PC-3 (cell line): ENCODE measurements at regions not wholly inside any gene's neighbourhood (a gene's known extent, or its start where the extent isn't known, plus 50 kb on each side); places are given as distances from the start of the nearest gene placed in this dataset.

Experiments
- ATAC-seq: fragments of 200-7000 bp; cut with Tn5 transposase; 2 replicates; pipeline ENCODE4 v1.9.1; 2020; ENCODE audit warnings: mild to moderate bottlenecking, moderate library complexity
- BruUV-seq: library from RNA; stranded (reverse); fragments of 400-500 nt; replicated peaks from 2 replicates; lab custom pipeline; 2021; lab: Mats Ljungman, UMichigan
- CTCF ChIA-PET: fragments of 300-600 bp; sonication (Branson Sonifier 250); formaldehyde crosslinking; loops from one replicate; lab custom pipeline; 2022; ENCODE audit warnings: antibody characterized with exemption; lab: Charles Lee
- POLR2A ChIA-PET: fragments of 300-600 bp; sonication (Branson Sonifier 250); formaldehyde crosslinking; loops from one replicate; lab custom pipeline; 2022; ENCODE audit warnings: antibody characterized with exemption; ENCODE audit not compliant: unreplicated experiment; lab: Charles Lee
- DNase-seq: peaks from one replicate; pipeline ENCODE4 v3.0.0-alpha.2; 2015
- H2AFZ ChIP-seq: fragments of 300-600 bp; sonication (generic); 2 replicates; pipeline ENCODE4 v1.6.0; 2016; ENCODE audit warnings: antibody characterized with exemption, low read length
- H3F3A ChIP-seq: fragments of 300-600 bp; sonication (generic); one replicate; pipeline ENCODE4 v1.6.0; 2017; ENCODE audit warnings: antibody characterized with exemption, low read length, control low read depth, mild to moderate bottlenecking; ENCODE audit not compliant: unreplicated experiment
- H3K27ac ChIP-seq: fragments of 300-600 bp; sonication (generic); 2 replicates; pipeline ENCODE4 v1.5.1; 2016; ENCODE audit warnings: mild to moderate bottlenecking, low read length
- H3K27me3 ChIP-seq: fragments of 300-600 bp; sonication (generic); 2 replicates; pipeline ENCODE4 v1.6.1; 2016; ENCODE audit warnings: low read length, mixed read lengths
- H3K36me3 ChIP-seq: fragments of 300-600 bp; sonication (generic); 2 replicates; pipeline ENCODE4 v1.6.1; 2016; ENCODE audit warnings: low read depth, mixed run types, low read length, mixed read lengths
- H3K4me1 ChIP-seq: fragments of 300-600 bp; sonication (generic); 2 replicates; pipeline ENCODE4 v1.5.1; 2016; ENCODE audit warnings: low read length; ENCODE audit not compliant: insufficient read depth
- H3K4me2 ChIP-seq: fragments of 300-600 bp; sonication (generic); 2 replicates; pipeline ENCODE4 v1.6.0; 2016; ENCODE audit warnings: low read length
- H3K4me3 ChIP-seq: fragments of 300-600 bp; sonication (generic); 2 replicates; pipeline ENCODE4 v1.5.1; 2016; ENCODE audit warnings: mild to moderate bottlenecking, low read length, mixed read lengths
- H3K79me2 ChIP-seq: fragments of 300-600 bp; sonication (generic); 2 replicates; pipeline ENCODE4 v1.6.1; 2017; ENCODE audit warnings: low read length, mixed read lengths
- H3K9ac ChIP-seq: fragments of 300-600 bp; sonication (generic); 2 replicates; pipeline ENCODE4 v1.6.0; 2016; ENCODE audit warnings: mild to moderate bottlenecking, low read length
- H3K9me2 ChIP-seq: fragments of 300-600 bp; sonication (generic); replicated peaks from 2 replicates; pipeline ENCODE4 v1.6.1; 2016; ENCODE audit warnings: mixed run types, low read length, mixed read lengths
- H3K9me3 ChIP-seq: fragments of 300-600 bp; sonication (generic); 2 replicates; pipeline ENCODE4 v1.6.1; 2016; ENCODE audit warnings: low read length, mixed read lengths
- H4K20me1 ChIP-seq: fragments of 300-600 bp; sonication (generic); 2 replicates; pipeline ENCODE4 v1.6.1; 2016; ENCODE audit warnings: low read length, mixed read lengths
- CTCF ChIP-seq: fragments of 300-600 bp; sonication (generic); conservative IDR thresholded peaks from 2 replicates; pipeline ENCODE4 v1.5.1; 2017; ENCODE audit warnings: antibody characterized with exemption, low read depth, mild to moderate bottlenecking, low read length
- EZH2 ChIP-seq: fragments of 300-600 bp; sonication (generic); IDR thresholded peaks from one replicate; pipeline ENCODE4 v1.6.1; 2017; ENCODE audit warnings: antibody characterized with exemption, mild to moderate bottlenecking, low read length; ENCODE audit not compliant: unreplicated experiment
- EZH2phosphoT487 ChIP-seq: fragments of 300-600 bp; sonication (generic); IDR thresholded peaks from 2 replicates; pipeline ENCODE4 v1.6.1; 2018; ENCODE audit warnings: mild to moderate bottlenecking, antibody characterized with exemption, low read length, borderline replicate concordance
- intact Hi-C: fragments of 100-400 bp; cut with micrococcal nuclease; formaldehyde crosslinking; loops from 2 replicates; pipeline ENCODE4 v1.9.0; 2023

GRCh38 chr3:99578339-99578970 lies 59.9 kb upstream of the COL8A1 start:
- DNase-seq (no peak), ATAC-seq (no peak)
- CTCF ChIA-PET, result no interaction called here
- no peaks in the 10 kb centered on the region for H3K36me3 ChIP-seq
- no peak overlapping the region for H3K9ac ChIP-seq
- H3K4me2 ChIP-seq, result no peak overlapping the region
- no peaks in the 10 kb centered on the region for H3K9me2 ChIP-seq
- TF ChIP-seq EZH2phosphoT487 (no peak), EZH2 (no peak), CTCF (no peak)
- BruUV-seq, result no TSS peak
- intact Hi-C loops, result no loop called here
- H3K27me3 ChIP-seq, result no peaks in the 10 kb centered on the region
- H3K4me3 ChIP-seq, result no peak overlapping the region
- H3K79me2 ChIP-seq, result no peaks in the 10 kb centered on the region
- H2AFZ ChIP-seq, result no peak overlapping the region
- no peaks in the 10 kb centered on the region for H3K9me3 ChIP-seq
- POLR2A ChIA-PET, result no interaction called here
- H3K27ac ChIP-seq, result no peak overlapping the region
- H3K4me1 ChIP-seq, result no peaks in the 10 kb centered on the region
- no peaks in the 10 kb centered on the region for H3F3A ChIP-seq
- no peaks in the 10 kb centered on the region for H4K20me1 ChIP-seq

GRCh38 chr3:99576904-99577559 lies 61.4 kb upstream of the COL8A1 start:
- Histone ChIP-seq H3K27me3 (no peaks in the 10 kb centered on the region), H3K27ac (no peak overlapping the region), H4K20me1 (no peaks in the 10 kb centered on the region), H3K79me2 (no peaks in the 10 kb centered on the region), H3K9ac (no peak overlapping the region), H3K36me3 (no peaks in the 10 kb centered on the region), H3K4me3 (no peak overlapping the region), H3K9me3 (no peaks in the 10 kb centered on the region), H3K9me2 (no peaks in the 10 kb centered on the region), H3F3A (no peaks in the 10 kb centered on the region), H3K4me2 (no peak overlapping the region), H3K4me1 (no peaks in the 10 kb centered on the region), H2AFZ (no peak overlapping the region)
- POLR2A ChIA-PET, result no interaction called here
- DNase-seq, result no peak
- ATAC-seq, result no peak
- BruUV-seq, result no TSS peak
- TF ChIP-seq EZH2 (no peak), EZH2phosphoT487 (no peak), CTCF (no peak)
- CTCF ChIA-PET, result no interaction called here
- intact Hi-C loops, result no loop called here

GRCh38 chr3:99575683-99576082 lies 62.7 kb upstream of the COL8A1 start:
- BruUV-seq, result no TSS peak
- ATAC-seq, result no peak
- Histone ChIP-seq H3K36me3 (no peaks in the 10 kb centered on the region), H3K4me3 (no peak overlapping the region), H3K9me2 (no peaks in the 10 kb centered on the region), H2AFZ (no peak overlapping the region), H3K27ac (no peak overlapping the region), H3K9me3 (no peaks in the 10 kb centered on the region), H4K20me1 (no peaks in the 10 kb centered on the region), H3K4me2 (no peak overlapping the region), H3K4me1 (no peaks in the 10 kb centered on the region), H3F3A (no peaks in the 10 kb centered on the region), H3K27me3 (no peaks in the 10 kb centered on the region), H3K79me2 (no peaks in the 10 kb centered on the region), H3K9ac (no peak overlapping the region)
- ChIA-PET CTCF (no interaction called here), POLR2A (interaction anchor here (0.6 kb wide), 1 partner anchor 289 kb away, joined by 13 read pairs; no protein-coding TSS in a partner anchor)
- no peak for DNase-seq
- TF ChIP-seq CTCF (no peak), EZH2phosphoT487 (no peak), EZH2 (no peak)
- intact Hi-C loops, result no loop called here
